ENCODE measurements at regions not wholly inside any gene's neighbourhood (a gene's known extent, or its start where the extent isn't known, plus 50 kb on each side); places are given as distances from the start of the nearest gene placed in this dataset.

DNA sequence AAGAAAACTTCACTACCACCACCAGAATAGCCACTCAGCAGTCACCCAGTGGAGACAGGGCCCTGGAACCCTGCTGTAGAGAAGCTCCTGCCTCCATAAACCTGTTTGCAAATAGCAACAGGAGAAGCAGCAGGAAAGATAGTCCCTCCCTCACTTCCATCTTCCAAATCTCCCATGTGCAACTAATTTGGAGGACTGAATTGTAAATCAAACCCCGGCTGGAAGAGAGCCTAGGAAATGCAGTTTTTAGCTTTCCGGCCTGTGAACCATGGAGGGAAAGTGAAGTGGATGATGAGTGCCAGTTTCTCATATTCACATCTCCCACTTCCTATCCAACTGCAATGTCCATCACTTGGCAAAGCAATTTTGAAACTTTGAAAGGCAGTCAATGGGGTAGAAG, 167.2 kb upstream of the FRMD6 start:
- TF ChIP-seq, protein P1, sequence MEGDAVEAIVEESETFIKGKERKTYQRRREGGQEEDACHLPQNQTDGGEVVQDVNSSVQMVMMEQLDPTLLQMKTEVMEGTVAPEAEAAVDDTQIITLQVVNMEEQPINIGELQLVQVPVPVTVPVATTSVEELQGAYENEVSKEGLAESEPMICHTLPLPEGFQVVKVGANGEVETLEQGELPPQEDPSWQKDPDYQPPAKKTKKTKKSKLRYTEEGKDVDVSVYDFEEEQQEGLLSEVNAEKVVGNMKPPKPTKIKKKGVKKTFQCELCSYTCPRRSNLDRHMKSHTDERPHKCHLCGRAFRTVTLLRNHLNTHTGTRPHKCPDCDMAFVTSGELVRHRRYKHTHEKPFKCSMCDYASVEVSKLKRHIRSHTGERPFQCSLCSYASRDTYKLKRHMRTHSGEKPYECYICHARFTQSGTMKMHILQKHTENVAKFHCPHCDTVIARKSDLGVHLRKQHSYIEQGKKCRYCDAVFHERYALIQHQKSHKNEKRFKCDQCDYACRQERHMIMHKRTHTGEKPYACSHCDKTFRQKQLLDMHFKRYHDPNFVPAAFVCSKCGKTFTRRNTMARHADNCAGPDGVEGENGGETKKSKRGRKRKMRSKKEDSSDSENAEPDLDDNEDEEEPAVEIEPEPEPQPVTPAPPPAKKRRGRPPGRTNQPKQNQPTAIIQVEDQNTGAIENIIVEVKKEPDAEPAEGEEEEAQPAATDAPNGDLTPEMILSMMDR (IDR thresholded peaks at IDR 0.05) = no peak
- no peak for TF ChIP-seq POLR2A (IDR thresholded peaks at IDR 0.05)

All from adrenal gland (tissue), 5 donors.